GM19239 (cell line): ENCODE measurements at regions not wholly inside any gene's neighbourhood (a gene's known extent, or its start where the extent isn't known, plus 50 kb on each side); places are given as distances from the start of the nearest gene placed in this dataset.
"Not testable (repeated sequence)": the region's sequence is repeated elsewhere in the genome, so short reads cannot be mapped to it uniquely, and the experiment has no call there.

Experiments
- DNase-seq: peaks from one replicate; pipeline ENCODE4 v3.0.0; 2011; ENCODE audit warnings: low spot score; ENCODE audit not compliant: insufficient read length
- FAIRE-seq: peaks from 2 replicates; lab custom pipeline; 2011; peaks lifted over from hg19 to GRCh38; lab: Jason Lieb, UNC

DNA sequence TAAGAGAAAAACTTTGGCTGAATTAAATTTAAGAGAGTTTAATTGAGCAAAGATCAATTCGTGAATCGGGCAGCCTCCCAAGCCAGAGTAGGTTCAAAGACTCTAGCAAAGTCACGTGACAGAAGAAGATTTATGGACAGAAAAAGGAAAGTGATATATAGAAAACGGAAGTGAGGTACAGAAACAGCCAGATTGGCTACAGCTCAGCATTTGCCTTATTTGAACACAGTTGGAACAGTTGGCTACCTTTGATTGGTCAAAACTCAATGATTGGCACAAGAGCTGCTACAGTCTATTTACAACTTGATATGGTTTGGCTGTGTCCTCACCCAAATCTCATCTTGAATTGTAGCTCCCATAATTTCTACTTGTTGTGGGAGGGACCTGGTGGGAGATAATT lies 102.6 kb downstream of the PLG start:
- no peak for FAIRE-seq
- DNase-seq: no peak

DNA sequence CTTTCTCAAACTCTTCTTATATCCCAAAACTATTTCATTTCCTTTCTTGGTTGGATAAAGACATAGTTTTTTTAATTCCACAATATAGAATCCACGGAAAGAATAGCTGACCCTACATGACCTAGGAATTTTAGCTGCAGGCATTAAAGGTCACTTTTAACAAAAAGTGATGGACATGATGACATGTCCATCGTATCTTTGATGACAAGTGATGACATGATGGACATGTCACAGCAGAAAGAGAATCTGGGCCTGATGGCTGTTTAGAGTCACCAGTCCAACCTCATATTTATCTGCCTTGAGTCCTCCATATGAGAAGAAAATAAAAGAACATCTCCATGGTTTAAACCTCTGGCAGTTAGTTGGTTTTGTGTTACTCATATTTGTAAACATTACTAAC lies 106.2 kb downstream of the PLG start:
- no peak for DNase-seq
- FAIRE-seq: no peak

DNA sequence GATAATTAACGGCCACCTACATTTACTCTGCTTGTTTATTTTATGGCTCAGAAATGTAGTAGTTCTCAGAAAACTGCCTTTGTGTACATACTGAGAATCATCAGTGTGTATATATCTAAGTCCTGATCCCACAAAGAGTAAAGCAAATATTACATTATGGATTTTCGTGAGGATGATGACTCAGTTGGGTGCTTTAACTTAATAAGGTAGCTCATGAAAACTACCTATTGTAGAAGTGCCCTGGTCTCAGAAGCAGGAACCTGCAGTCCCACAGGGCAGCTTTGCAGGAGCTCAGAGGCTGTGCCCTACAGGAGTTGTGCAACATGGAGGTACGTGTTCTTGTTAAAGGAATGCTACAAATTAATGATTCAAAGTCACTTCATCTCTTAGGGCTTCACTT lies 108.2 kb downstream of the PLG start:
- no peak for DNase-seq
- no peak for FAIRE-seq

DNA sequence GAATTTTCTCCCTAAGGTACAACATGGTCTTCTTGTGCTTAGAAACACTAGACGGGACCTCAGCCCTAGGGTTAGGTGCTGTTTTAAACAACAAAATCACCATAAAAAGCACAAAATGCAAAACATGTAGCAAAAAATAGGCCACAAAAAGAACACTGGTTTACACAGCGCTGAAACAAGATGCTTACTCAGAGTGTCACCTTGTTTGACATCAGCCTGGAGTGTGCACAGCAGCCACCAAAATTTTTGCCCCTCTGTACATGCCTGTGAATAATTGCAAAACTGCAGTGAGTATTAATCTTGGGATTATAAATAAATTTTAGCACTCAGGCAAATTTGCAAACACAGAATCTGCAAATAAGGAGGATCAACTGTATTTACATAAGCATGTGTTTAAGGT lies 110.1 kb downstream of the PLG start:
- DNase-seq: no peak
- FAIRE-seq: no peak

DNA sequence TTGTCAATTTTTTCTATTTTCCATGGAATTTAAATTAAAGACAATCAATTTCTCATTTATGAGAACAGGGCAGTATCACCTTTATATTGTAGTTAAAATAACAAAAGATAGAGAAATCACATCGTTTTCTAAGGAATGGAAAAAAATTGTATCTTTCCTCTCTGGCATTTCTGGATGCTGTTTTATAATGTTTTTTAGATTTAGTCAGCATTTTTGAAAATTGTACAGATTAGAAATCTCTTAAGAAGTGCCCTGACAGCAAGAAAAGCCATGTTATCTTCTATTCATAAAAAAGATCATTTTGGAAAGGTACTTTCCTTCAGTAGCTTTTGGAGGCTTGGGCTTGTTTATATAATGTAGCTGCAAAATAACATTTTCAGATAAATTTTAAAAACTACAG lies 116.9 kb downstream of the PLG start:
- DNase-seq (no peak), FAIRE-seq (no peak)

DNA sequence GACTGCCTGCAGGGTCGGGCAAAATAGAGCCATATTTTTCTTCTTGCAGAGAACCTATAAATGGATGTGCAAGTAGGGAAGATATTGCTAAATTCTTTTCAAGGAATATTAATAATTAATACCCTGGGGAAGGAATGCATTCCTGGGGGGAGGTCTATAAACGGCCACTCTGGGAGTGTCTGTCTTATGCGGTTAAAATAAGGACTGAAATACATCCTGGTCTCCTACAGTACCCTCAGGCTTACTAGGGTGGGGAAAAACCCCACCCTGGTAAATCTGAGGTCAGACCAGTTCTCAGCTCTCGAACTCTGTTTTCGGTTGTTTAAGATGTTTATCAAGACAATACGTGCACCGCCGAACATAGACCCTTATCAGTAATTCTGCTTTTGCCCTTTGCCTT lies 118.6 kb downstream of the PLG start:
- not testable (repeated sequence) for DNase-seq

DNA sequence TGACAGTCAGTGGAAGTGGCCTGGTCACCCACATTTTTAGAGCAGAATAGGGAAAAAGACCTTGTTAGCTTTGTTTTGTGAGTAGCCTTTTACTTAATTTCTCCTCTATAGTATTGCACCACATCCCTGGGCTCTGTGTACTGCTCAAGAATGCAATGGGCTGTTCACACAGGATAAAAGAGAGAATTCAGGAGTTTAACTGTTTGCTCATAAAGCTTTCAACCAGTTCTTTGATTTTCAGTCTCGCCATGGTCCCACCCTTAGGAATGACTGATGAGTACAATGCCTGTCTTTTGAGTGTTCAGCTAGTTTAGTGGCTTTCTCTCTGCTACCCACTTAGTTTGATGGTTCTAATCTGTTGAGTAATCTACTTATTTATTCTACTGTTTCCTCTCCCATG lies 129.7 kb downstream of the PLG start:
- no peak for DNase-seq
- no peak for FAIRE-seq

More for the DNA sequence above, 118.6 kb downstream of the PLG start:
- FAIRE-seq: not testable (repeated sequence)

DNA sequence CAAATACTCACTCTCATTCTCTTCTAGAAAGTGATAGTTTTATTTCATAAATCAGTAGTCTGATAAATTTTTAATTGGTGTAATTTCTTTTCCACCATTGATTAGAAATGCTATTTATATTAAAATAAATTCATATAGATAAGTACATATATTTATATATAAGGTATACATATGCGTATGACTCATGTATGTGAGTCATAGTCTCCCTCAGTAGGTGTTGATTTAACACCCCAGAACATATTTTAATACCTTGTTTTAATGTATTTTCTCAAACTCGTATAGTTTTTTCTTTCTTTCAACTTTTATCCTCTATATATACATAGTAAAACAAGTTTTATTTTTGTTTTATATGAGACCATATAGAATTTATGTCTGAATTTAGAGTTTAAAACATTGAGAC lies 130.4 kb downstream of the PLG start:
- DNase-seq (no peak), FAIRE-seq (no peak)

DNA sequence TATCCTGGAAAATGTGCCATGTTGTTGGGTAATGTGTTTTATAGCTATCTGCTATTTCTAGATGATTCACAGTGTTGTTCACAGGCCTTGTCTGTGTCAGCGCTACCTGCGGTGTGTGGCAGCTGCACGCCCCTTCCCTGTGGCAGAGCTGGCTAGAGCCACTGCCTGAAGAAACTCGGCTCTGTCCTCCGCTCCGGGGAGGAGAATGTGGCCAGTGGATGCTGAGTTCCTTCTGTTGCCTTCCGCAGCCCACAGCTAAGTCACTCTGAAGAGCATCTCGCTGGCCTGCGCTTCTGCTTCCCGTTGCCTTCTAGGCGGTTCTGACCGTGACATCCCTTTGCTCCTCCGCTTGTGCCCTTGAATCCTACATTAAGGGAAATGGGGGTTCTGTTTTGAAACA lies 135.1 kb downstream of the PLG start:
- no peak for FAIRE-seq
- no peak for DNase-seq

DNA sequence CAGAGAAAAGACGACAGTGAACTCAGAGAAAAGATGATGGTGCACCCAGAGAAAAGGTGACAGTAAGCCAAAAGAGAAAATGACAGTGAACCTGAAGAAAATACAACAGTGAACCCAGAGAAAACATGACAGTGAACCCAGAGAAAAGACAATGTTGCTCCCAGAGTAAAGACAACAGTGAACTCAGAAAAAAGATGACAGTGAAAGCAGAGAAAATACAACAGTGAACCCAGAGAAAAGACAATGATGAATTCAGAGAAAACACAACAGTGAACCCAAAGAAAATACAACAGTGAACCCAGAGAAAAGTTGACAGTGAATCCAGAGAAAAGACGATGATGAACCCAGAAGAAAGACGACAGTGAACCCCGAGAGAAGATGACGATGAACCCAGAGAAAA lies 140.5 kb upstream of the MAP3K4 start:
- DNase-seq: no peak
- no peak for FAIRE-seq

DNA sequence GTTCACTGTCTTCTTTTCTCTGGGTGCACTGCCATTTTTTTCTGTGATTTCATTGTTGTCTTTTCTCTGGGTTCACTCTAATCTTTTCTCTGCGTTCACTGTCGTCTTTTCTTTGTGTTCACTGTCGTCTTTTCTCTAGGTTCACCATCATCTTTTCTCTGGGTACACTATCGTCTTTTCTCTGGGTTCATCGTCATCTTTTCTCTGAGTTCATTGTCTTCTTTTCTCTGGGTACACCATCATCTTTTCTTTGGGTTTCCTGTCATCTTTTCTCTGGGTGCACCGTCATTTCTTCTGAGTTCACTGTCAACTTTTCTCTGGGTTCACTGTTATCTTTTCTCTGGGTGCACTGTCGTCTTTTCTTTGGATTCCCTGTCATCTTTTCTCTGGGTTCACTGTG lies 137.6 kb upstream of the MAP3K4 start:
- FAIRE-seq (no peak), DNase-seq (no peak)

DNA sequence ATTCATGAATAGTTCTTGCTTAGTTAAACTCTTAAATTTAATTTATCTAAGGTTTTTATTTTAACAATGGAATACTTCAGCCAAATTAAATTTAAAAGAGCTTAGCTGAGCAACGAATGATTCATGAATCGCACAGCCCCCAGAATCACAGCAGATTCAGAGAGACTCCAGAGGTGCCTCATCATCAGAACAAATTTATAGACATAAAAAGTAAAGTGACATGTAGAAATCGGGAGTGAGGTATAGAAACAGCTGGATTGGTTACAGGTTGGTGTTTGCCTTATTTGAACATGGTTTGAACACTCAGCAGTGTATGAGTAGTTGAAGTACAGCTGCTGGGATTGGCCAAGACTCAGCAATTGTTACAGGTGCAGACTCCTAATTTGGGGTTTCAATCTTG lies 132.7 kb upstream of the MAP3K4 start:
- DNase-seq (no peak), FAIRE-seq (no peak)

DNA sequence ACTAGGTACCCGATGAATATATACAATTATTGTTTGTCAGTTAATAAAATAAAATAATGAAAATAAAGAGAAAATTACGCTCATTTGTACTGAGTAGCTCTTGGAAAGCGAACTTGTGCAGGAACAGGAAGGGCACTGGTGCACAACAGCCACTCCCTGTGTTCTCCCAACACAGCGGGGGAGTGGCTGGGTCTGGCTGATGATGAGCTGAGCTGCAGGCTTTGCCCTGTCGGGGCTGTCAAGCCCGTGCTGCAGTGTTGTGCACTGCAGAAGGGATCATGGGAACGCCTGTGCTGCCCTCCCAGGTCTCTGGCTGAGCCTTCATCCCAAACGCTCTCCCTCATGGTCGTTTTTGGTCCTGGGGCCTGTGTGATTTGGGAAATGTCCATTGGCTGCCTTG lies 131.7 kb upstream of the MAP3K4 start:
- DNase-seq: no peak
- FAIRE-seq: no peak

DNA sequence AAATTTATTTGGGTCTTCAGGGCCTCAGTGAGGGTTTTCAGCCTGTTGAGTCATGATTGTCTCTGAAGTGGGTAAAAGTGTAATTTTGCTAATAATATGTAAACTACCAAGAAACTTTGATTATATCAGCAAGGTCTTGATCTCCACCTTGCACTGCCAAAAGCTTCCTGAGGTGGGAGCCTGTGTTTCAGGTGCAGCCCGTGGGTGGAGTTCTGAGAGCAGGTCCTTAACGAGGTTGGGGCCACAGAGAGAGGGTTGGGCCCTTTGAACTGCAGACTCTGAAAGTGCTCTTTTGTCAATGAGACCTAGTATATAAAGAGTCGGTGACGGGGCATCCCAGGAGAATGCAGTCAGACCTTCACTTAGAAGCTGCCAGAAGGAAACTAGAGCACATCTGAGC lies 129.7 kb upstream of the MAP3K4 start:
- DNase-seq (no peak), FAIRE-seq (no peak)

DNA sequence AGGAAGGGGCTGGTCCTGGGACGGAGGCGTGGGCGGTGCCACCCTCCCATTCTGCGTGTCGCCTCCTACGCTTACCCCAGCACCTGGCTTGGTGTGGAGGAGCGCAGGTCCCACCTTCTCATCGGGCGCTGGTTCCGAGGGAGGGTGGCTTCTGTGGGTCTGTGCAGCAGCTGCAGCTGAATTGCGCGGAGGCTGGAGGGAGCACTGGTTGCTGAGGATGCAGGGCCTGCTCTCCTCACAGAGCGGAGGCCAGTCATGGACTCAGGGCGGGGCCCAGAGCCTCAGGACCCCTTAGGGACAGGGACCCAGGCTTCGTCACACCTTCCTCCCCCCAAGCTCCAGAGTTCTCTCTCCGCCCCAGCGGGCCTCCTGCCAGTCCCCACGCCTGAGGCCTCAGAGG lies 127.8 kb upstream of the MAP3K4 start:
- FAIRE-seq: no peak
- no peak for DNase-seq

DNA sequence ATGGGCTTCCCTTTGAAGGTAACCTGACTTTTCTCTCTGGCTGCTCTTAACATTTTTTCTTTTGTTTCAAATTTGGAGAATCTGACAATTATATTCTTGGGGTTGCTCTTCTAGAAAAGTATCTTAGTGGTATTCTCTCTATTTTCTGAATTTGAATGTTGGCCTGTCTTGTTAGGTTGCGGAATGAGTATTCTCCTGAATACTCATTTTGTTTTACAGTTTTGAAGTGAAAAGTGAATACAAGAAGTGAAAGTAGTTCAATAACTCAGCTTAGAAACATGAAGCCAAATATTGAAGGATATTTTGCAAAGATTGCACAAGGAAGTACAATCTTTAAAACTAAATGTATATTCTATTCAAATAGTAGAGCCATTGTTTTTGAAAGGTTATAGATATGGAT lies 120.2 kb upstream of the MAP3K4 start:
- DNase-seq: no peak
- no peak for FAIRE-seq

DNA sequence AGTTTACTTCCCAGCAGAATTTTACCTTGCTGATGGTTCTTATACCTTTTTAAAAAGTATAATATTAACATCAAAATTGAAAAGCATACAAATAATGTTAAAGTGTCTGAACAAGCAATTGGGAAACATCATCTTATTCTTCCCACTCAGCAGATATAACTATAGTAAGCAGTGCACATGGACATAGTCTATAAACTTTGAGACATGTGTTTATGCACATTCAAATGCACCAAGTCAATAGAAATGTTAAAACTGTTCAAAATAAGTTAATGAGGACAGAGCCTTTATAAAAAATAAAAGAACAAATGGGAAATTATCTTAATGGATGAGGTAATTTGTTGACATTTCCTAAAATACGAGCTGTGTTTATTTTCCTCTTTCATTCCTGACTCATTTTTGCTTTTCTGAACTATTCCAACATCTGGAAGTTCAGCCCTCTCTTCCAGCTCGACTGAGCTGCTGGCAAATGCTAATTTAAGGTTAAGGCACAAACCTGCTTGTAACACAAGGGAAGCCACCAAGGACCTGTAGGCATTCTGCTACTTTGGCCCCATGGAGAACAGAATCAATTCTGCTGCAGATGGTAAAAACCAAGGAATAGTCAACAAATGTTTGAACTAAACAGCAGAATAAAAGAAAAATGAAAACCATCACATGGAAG lies 110.3 kb upstream of the MAP3K4 start:
- DNase-seq (no peak), FAIRE-seq (no peak)

DNA sequence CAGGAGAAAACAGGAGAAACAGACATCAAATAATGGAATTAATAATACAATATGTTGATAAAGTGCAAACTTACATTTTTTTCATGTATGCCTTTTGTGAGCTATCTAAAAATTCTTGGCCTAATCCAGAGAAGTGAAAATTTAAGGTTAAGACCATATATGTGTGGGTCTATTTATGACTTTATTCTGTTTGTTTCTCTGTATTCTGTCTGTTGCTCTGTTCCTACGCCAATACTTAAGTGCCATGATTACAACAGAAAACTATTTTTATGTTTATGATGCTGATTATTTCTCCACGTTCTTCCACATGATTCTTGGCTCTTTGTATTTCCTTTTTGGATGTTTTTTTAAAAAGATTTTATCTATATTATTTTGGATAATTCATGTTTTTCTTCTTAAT lies 109.6 kb upstream of the MAP3K4 start:
- DNase-seq (no peak), FAIRE-seq (no peak)

DNA sequence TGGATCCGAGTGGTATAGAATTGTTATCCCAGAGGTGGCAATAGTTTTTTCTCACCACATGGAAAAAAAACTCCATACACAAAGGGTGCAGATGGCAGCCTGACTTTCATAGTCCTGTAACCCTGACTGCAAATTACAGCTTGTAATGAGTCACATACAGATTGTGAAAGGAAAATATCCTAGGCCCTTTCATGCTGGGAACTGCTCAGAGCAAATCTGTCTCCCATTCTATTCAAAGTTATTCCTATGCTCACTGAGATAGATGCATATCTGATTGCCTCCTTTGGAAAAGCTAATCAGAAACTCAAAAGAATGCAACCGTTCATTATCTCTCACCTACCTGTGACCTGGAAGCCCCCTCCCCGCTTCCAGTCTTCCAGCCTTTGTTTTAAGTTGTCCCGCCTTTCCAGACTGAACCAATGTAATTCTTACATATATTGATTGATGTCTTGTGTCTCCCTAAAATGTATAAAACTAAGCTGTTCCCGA lies 108.7 kb upstream of the MAP3K4 start:
- DNase-seq (no peak), FAIRE-seq (no peak)

DNA sequence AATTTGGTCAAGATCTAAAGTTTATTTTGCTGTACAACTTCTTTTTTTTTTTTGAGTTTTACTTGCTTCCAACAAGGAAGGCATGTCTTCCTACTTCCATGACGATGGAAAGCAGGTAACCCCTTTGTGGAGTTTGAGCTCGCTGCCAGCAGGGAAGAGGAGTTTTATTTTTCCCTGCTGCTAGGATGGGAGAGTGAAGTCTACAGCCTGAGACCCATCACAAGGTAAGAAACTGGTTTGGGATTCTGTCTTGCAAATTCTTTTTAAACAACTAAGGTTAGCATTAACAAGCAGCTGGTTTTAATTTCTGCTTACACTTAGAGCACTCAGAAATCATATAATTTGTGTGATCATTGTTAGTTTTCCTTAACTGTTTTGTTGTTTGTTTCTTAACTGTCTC lies 108.0 kb upstream of the MAP3K4 start:
- FAIRE-seq (no peak), DNase-seq (no peak)

DNA sequence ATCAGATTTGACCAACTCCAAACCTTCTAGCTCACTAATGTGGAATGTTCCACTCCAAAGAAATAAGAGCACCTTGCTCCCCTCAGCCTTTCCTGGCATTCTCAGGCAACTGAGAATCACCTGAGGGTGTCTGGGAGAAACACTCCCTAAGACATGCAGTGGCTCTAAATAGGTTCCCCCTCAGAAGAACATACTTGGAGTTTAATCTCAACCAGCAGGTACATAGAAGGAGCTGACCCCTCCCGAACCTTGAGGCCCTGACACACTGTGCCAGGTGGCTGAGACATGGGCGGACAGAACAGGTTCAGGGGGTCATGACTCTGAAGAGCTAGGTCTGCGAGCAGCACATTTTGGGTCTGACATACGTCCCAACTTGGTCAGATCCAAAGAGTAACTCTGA lies 107.6 kb upstream of the MAP3K4 start:
- no peak for DNase-seq
- no peak for FAIRE-seq

DNA sequence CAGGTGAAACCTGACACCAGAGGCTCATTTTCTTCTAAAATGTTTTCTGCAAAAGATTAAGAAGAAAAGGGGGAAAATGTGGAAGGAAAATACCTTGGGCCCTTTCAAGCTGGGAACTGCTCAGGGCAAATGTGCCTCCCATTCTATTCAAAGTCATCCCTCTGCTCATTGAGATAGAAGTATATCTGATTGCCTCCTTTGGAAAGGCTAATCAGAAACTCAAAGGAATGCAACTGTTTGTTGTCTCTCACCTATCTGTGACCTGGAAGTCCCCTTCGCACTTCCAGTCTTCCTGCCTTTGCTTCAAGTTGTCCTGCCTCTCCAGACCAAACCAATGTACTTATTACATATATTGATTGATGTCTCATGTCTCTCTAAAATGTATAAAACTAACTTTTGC lies 102.4 kb upstream of the MAP3K4 start:
- FAIRE-seq, DNase-seq: not testable (repeated sequence)

DNA sequence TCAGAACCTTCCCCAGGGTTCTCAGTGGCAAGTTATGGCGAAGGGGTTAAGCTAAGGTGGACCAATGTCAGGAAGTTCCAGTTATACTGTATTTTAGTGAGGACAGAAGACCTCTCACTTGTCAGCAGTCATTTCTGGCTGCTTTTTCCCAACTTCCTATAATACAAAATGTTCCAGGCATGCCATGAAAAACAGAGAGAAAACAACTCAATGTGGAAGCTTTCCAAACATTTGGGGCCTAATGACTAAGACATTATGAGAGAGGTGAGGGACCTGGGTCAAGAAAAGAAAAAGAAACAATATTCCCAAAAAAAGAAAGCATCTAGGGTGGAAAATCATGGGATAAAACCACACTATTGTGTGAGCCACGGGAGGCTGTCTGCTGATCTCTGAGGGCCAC lies 99.9 kb upstream of the MAP3K4 start:
- DNase-seq (no peak), FAIRE-seq (no peak)
